GM19240 (cell line): ENCODE measurements at regions not wholly inside any gene's neighbourhood (a gene's known extent, or its start where the extent isn't known, plus 50 kb on each side); places are given as distances from the start of the nearest gene placed in this dataset.
"Not testable (repeated sequence)": the region's sequence is repeated elsewhere in the genome, so short reads cannot be mapped to it uniquely, and the experiment has no call there.

ENCODE experiments used
- DNase-seq: peaks from one replicate; pipeline ENCODE4 v3.0.0; 2011; ENCODE audit warnings: low spot score; ENCODE audit not compliant: insufficient read length

GRCh38 chr2:160583813-160584537 lies 90.4 kb upstream of the RBMS1 start:
- no peak for DNase-seq

GRCh38 chr2:160584972-160585494 lies 91.4 kb upstream of the RBMS1 start:
- DNase-seq, result no peak

- DNase-seq, result no peak
These were observed 97.1 kb upstream of the RBMS1 start for GRCh38 chr2:160590664-160591063.

- no peak for DNase-seq
These were observed 98.8 kb upstream of the RBMS1 start for GRCh38 chr2:160592401-160592800.

GRCh38 chr2:160592993-160593392 lies 99.4 kb upstream of the RBMS1 start:
- no peak for DNase-seq

DNA sequence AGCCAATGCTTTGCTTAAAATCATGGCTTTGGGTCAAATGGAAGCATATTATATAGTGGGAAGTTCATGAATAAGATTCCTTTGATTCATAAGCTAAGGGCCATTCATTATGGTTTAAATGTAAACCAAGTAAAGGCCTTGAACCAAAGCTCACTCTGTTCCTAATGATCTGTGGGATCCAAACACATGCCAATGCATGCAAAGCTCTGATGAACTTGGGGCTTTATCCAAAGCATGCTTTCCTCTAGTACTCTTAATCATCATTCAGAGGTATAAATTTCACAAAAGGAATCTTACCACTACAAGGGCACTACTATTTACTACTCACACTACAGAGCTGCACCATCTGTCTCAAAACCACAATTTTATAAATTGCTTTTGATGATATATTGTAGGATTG lies 102.8 kb upstream of the RBMS1 start:
- DNase-seq, result no peak

DNA sequence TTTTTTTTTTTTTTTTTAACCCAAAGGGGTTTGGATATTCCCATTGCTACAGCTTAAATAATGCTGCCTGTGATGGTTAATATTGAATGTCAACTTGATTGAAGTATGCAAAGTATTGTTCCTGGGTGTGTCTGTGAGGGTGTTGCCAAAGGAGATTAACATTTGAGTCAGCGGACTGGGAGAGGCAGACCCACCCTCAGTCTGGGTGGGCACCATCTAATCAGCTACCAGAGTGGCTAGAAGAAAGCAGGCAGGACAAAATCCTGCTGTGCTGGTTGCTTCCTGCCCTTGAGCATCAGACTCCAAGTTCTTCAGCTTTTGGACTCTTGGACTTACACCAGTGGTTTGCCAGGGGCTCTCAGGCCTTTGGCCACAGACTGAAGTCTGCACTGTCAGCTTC lies 106.8 kb upstream of the RBMS1 start:
- not testable (repeated sequence) for DNase-seq

- DNase-seq, result no peak
These were observed 108.5 kb upstream of the RBMS1 start for GRCh38 chr2:160602073-160602472.

DNA sequence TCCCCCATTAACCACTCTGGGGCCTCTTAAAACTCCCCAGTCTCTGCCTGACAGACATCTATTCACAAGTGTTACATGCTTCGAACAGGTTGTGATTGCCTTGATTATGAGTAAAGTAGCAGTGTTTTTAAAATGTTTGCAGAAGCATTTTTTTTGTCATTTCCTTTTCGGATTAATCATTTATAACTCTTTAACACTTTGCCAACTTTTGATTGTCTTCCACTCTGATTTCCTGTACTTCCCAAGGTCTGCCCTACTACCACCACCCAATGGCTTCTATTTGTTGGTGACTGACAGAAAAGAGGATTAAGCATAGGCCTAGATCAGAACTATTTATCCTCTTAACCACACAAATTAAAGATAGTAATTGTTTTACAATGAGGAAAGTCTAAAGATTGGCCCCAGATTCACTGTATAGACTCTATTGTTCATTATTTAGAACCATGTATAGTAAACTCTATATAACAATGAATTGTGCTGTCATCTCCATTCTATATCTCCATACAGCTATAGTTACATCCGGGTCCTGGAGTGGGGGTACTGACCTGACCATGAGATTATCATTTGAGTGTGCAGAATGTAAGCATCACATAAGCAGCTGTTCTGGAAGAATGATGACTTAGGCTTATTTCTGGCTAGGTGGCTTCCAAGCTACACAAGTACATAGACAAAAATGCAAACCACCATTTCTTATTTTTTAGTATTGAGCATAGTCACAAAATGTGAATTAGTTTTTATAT lies 110.3 kb upstream of the RBMS1 start:
- DNase-seq, result no peak

DNA sequence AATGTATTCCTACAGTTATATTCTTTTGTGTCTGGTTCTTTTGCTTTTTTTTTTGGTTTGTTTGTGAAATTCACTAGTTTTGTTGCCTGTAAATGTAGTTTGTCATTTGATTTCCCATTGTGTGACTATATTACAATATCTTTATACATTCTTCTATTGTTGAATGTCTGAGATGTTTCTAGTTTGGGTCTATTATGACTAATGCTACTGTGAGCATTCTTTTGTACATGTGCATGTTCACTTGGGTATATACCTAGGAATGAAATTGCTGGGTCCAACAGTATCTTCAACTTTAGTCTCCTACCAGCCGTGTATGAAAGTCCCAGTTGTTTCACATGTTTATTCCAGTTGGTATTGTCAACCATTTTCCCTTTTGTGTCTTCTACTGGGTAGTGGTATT lies 112.7 kb upstream of the RBMS1 start:
- no peak for DNase-seq

GRCh38 chr2:160608599-160608998 lies 115.0 kb upstream of the RBMS1 start:
- no peak for DNase-seq

- no peak for DNase-seq
These were observed 115.7 kb upstream of the RBMS1 start for GRCh38 chr2:160609346-160609745.

GRCh38 chr2:160610041-160610440 lies 116.4 kb upstream of the RBMS1 start:
- DNase-seq, result no peak

DNA sequence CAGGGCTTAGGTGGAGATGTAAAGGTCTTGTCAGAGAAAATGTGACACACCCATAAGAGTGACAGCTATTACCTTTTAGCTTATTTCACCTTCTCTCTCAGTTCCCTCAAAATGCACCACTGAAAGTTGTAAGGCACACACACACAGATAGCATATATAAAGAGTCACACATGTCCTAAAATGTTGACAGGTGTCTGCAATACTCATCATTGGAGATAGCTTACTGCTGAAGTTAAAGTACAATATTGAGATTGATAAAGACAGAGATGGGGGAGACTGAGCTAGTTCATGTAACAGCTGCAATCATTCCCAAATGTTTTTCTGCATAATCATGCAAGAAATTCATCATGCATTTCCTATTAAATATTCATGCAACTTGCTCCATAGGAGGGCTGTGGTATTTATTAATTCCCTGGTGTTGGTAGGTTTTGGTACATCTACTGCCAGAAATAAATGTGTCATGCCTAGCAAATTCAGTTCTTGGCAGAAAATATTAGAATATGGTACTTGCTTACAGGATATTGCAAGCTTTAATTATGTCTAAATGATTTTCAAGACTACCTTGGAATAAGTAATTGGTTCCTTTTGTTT lies 118.8 kb upstream of the RBMS1 start:
- no peak for DNase-seq

- no peak for DNase-seq
These were observed 120.0 kb upstream of the RBMS1 start for GRCh38 chr2:160613466-160614153.

- no peak for DNase-seq
These were observed 120.8 kb upstream of the RBMS1 start for GRCh38 chr2:160614391-160614790.

- DNase-seq, result no peak
These were observed 122.1 kb upstream of the RBMS1 start for GRCh38 chr2:160615706-160616105.

DNA sequence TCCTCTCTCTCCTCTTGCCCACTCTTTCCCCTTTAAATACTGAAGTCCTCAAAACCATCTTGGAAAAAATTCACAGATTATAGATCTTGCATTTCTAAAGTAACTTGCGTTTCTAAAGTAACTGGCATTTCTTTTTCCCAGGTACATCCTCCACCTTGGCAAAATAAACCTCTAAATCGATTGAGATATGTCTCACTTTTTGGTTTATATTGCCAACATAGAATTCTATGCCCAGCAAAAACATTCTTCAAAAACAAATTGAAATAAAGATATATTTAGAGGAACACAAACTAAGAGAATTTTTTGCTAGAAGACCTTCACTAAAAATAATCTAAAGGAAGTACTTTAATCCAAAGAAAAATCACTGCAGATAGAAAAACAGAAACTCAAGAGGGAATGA lies 122.5 kb upstream of the RBMS1 start:
- DNase-seq, result no peak

DNA sequence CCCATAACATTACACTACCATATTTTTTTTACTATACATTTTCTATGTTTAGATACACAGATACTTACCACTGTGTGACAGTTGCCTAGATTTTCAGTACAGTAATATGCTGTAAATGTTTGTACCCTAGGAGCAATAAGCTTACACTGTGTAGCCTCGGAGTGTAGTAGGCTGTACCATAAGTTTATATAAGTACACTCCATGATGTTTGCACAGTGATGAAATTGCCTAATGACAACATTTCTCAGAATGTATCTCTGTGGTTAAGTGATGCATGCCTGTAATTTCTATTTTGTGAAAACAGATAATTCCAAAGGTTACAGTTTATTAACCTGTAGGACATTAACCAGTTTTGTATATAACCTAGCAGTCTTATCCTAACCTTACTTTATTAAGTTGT lies 128.1 kb upstream of the RBMS1 start:
- no peak for DNase-seq

GRCh38 chr2:160628020-160628637 lies 134.5 kb upstream of the RBMS1 start:
- not testable (repeated sequence) for DNase-seq

DNA sequence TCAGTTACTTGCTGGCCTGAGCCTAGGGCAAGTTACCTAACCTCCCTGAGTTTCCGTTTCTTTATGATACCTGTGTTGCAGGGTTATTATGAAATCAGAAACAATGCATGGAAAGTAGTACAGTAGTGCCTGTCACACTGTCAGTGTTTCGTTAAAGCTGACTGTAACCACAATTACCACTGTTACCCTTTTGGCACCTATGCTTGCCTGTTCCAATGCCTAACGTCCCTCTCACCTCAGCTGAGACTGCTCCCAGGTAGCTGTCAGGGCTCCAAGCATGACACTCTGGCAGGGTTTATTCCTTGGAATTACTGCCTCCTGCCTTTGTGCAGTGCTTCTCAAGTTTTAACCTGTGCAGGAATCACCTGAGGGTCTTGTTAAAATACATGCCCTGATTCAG lies 135.2 kb upstream of the RBMS1 start:
- DNase-seq, result no peak
